SH-SY5Y (cell line): ENCODE measurements at regions not wholly inside any gene's neighbourhood (a gene's known extent, or its start where the extent isn't known, plus 50 kb on each side); places are given as distances from the start of the nearest gene placed in this dataset.

Experiments
- GATA2 ChIP-seq: IDR thresholded peaks from 2 replicates; pipeline ENCODE4 v1.6.1; 2011; ENCODE audit warnings: mild to moderate bottlenecking, low read depth, low read length
- GATA3 ChIP-seq: IDR thresholded peaks from 2 replicates; pipeline ENCODE4 v1.6.1; 2011; ENCODE audit warnings: low read depth, mild to moderate bottlenecking, low read length, moderate library complexity

DNA sequence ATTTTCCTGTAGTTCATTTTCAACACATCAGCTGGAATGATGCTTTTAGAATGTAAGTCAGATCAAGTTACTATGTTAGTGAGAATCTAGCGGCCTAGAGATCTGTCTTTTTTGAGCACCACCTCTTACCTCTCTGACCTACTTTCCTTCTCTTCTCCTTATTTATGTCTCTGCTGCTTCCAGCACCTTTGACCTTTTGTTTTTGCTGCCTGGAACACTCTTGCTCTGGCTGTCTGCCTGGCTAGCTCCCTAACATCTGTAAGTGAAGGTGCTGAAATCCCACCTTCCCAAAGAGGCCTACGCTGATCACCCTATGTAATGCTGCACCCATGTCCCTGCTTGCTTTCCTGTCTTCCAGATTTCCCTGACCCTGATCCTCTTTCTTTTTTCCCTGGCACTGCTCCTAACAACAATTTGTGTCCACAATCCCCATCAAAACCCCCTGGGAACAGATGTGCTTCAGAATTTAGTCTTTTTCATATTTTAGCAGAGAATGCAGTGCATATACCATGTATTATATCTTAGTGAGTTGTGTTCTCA, 87.8 kb downstream of the RFPL4B start:
- TF ChIP-seq GATA2 = no peak
- no peak for TF ChIP-seq GATA3
